GM20431 (cell line): ENCODE measurements at regions not wholly inside any gene's neighbourhood (a gene's known extent, or its start where the extent isn't known, plus 50 kb on each side); places are given as distances from the start of the nearest gene placed in this dataset.
"Not testable (repeated sequence)": the region's sequence is repeated elsewhere in the genome, so short reads cannot be mapped to it uniquely, and the experiment has no call there.

Experiments
- in situ Hi-C: fragments of 300-500 bp; cut with MseI, MboI; formaldehyde crosslinking; loops from one replicate; pipeline ENCODE4 v1.15.0; 2020; ENCODE audit warnings: low sequenced_read_pairs; ENCODE audit not compliant: unreplicated experiment

- in situ Hi-C loops = no loop called here
Measured at GRCh38 chr13:58318495-58319167, 687.1 kb downstream of the PCDH17 start.

- in situ Hi-C loops = no loop called here
Measured at GRCh38 chr13:58324161-58324560, 692.6 kb downstream of the PCDH17 start.

- in situ Hi-C loops = no loop called here
Measured at GRCh38 chr13:58329746-58330145, 698.2 kb downstream of the PCDH17 start.

GRCh38 chr13:58340895-58341294 is 709.4 kb downstream of the PCDH17 start:
- in situ Hi-C loops = no loop called here

GRCh38 chr13:58341318-58341717 is 709.8 kb downstream of the PCDH17 start:
- in situ Hi-C loops = no loop called here

- in situ Hi-C loops = no loop called here
Measured at GRCh38 chr13:58343076-58343475, 711.5 kb downstream of the PCDH17 start.

GRCh38 chr13:58352100-58352499 is 720.6 kb downstream of the PCDH17 start:
- in situ Hi-C loops = not testable (repeated sequence)

GRCh38 chr13:58369936-58370335 is 738.4 kb downstream of the PCDH17 start:
- in situ Hi-C loops = no loop called here

GRCh38 chr13:58376349-58376748 is 744.8 kb downstream of the PCDH17 start:
- in situ Hi-C loops = no loop called here

GRCh38 chr13:58376775-58377174 is 745.2 kb downstream of the PCDH17 start:
- in situ Hi-C loops = no loop called here

- in situ Hi-C loops = no loop called here
Measured at GRCh38 chr13:58379221-58379620, 747.7 kb downstream of the PCDH17 start.

GRCh38 chr13:58385336-58385735 is 753.8 kb downstream of the PCDH17 start:
- in situ Hi-C loops = not testable (repeated sequence)

GRCh38 chr13:58397596-58398387 is 766.2 kb downstream of the PCDH17 start:
- in situ Hi-C loops = no loop called here

GRCh38 chr13:58399263-58399662 is 767.7 kb downstream of the PCDH17 start:
- in situ Hi-C loops = no loop called here

- in situ Hi-C loops = no loop called here
Measured at GRCh38 chr13:58406545-58406944, 775.0 kb downstream of the PCDH17 start.

- in situ Hi-C loops = no loop called here
Measured at GRCh38 chr13:58429917-58430316, 798.4 kb downstream of the PCDH17 start.

- in situ Hi-C loops = no loop called here
Measured at GRCh38 chr13:58434943-58435342, 803.4 kb downstream of the PCDH17 start.

GRCh38 chr13:58437427-58437826 is 805.9 kb downstream of the PCDH17 start:
- in situ Hi-C loops = no loop called here

GRCh38 chr13:58446979-58447378 is 815.4 kb downstream of the PCDH17 start:
- in situ Hi-C loops = no loop called here

GRCh38 chr13:58452123-58452623 is 820.6 kb downstream of the PCDH17 start:
- in situ Hi-C loops = no loop called here

GRCh38 chr13:58455094-58455493 is 823.5 kb downstream of the PCDH17 start:
- in situ Hi-C loops = no loop called here
